Psoas muscle (tissue), 7 donors: ENCODE measurements at regions not wholly inside any gene's neighbourhood (a gene's known extent, or its start where the extent isn't known, plus 50 kb on each side); places are given as distances from the start of the nearest gene placed in this dataset.

Experiments used
- ATAC-seq, 4 donors: fragments of 200-7000 bp; cut with Tn5 transposase; one replicate each; pipeline ENCODE4 v1.9.1; 2020; ENCODE audit warnings: moderate library complexity in 3 of 4, mild to moderate bottlenecking in 2 of 4
- DNase-seq, 2 donors: peaks; one replicate each; pipeline ENCODE4 v3.0.0-alpha.2; 2020
- H3K27ac ChIP-seq: fragments of 200-600 bp; one replicate; pipeline ENCODE4 v1.8.0; 2022
- H3K27me3 ChIP-seq, 3 donors: fragments of 200-600 bp in 1 of 3; one replicate each; pipeline versions ENCODE4 v1.6.1 to v1.8.0; 2013 to 2022; ENCODE audit warnings: low read length in 2 of 3, mild to moderate bottlenecking in 2 of 3, moderate library complexity in 1 of 3; ENCODE audit not compliant: insufficient read depth in 3 of 3
- H3K36me3 ChIP-seq, 2 donors: fragments of 200-600 bp in 1 of 2; one replicate each; pipeline versions ENCODE4 v1.6.1 to v1.8.0; 2013 to 2022; ENCODE audit warnings: low read depth in 1 of 2, mild to moderate bottlenecking in 1 of 2, moderate library complexity in 1 of 2; ENCODE audit not compliant: insufficient read depth in 1 of 2
- H3K4me1 ChIP-seq: fragments of 200-600 bp; one replicate; pipeline ENCODE4 v1.8.0; 2022
- H3K4me3 ChIP-seq: fragments of 200-600 bp; one replicate; pipeline ENCODE4 v1.8.0; 2022; ENCODE audit warnings: mild to moderate bottlenecking
- H3K9me3 ChIP-seq: fragments of 200-600 bp; one replicate; pipeline ENCODE4 v1.8.0; 2022
- CTCF ChIP-seq: fragments of 200-600 bp; IDR thresholded peaks from one replicate; pipeline ENCODE4 v1.8.0; 2022; ENCODE audit warnings: antibody characterized with exemption
- WGBS, 3 donors: extraction: QIAGEN DNeasy Blood & Tissue Kit; methylation state at CpG; one replicate each; pipeline versions ENCODE4 v1.1.6 to v1.1.7; 2013; 5-methylcytosine and 5-hydroxymethylcytosine counted together
- intact Hi-C, 2 donors: fragments of 100-400 bp; cut with DNase I; formaldehyde crosslinking; loops; one replicate each; pipeline versions ENCODE4 v1.11.0 to v1.14.2; 2022
- donor health status: healthy with polysubstance abuse.
- donor health status: DM: no; HTN: no; CAD: no; lungs with moderate emphysema.
- donor health status: Bipolar disorder and iron deficiency.
- donor health status: healthy.
- donor health status: DM: yes; HTN: yes; CAD: no.
- donor health status: DM: no; HTN: no; CAD: no.
- donor health status: DM: yes; HTN: yes; CAD: no.

DNA sequence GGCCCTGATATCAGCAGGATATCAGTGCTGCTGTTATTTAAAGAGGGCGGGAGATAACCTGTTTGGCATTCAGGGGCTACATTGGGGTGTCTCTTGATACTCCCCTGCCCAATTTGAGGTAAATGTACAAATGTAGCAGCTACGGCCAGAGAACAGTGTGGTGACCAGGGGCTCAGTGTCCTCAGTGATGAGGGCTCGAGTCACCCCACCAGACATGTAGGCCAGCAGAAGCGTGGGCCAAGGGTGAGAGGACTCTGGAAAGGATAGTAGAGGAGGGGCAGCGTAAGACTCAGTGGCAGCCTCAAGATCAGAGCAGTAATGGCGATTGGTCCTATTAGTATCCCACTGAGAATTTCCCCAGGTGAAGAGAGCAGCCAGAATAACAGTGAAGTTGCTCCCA, 108.4 kb downstream of the XCL2 start:
- no peak for ATAC-seq
- Histone ChIP-seq H3K9me3 (no peaks in the 10 kb centered on the region), H3K27me3 (no peaks in the 10 kb centered on the region), H3K4me3 (no peak overlapping the region), H3K4me1 (no peaks in the 10 kb centered on the region), H3K27ac (no peak overlapping the region), H3K36me3 (no peaks in the 10 kb centered on the region)
- no peak for TF ChIP-seq CTCF
- DNase-seq: no peak
- intact Hi-C loops: no loop called here
- WGBS, 3 donors: 85 to 94% (median 93%) methylated on average over 6 of the region's 6 CpGs

- H3K4me1 ChIP-seq: peaks cover 5% of the 10 kb centered on the region
- intact Hi-C loops: no loop called here
- no peaks in the 10 kb centered on the region for H3K27me3 ChIP-seq
- H3K27ac ChIP-seq: no peak overlapping the region
- no peaks in the 10 kb centered on the region for H3K9me3 ChIP-seq
- no peak overlapping the region for H3K4me3 ChIP-seq
- DNase-seq (no peak), ATAC-seq (no peak)
- no peak for TF ChIP-seq CTCF
- H3K36me3 ChIP-seq: no peaks in the 10 kb centered on the region
- 64 to 77% (median 70%) methylated on average over 2 of the region's 2 CpGs for WGBS, 3 donors
Observed at GRCh38 chr1:168433238-168433637, 110.6 kb downstream of the XCL2 start.

DNA sequence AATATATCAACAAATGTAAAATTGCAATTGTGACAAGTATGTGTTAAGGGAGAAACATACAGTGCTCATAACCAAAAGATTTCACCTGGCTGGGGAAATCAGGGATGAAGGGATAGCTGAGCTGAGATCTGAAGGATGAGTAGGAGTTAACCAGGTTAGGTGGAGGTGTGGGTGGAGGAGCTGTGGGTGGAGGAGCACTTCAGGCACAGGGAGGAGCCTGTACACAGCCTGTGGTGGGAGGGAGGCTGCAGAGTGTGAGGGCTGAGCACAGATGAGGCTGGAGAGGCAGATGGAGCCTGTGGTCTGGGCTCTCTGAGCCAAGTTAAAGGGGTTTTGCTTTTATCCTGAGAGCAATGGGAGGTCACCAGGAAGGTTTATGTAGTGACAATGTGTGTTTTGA, 111.9 kb downstream of the XCL2 start:
- ATAC-seq (no peak), DNase-seq (no peak)
- Histone ChIP-seq H3K4me3 (no peak overlapping the region), H3K36me3 (no peaks in the 10 kb centered on the region), H3K4me1 (peaks cover 9% of the 10 kb centered on the region), H3K27ac (no peak overlapping the region), H3K27me3 (no peaks in the 10 kb centered on the region), H3K9me3 (no peaks in the 10 kb centered on the region)
- intact Hi-C loops: no loop called here
- TF ChIP-seq CTCF: no peak

DNA sequence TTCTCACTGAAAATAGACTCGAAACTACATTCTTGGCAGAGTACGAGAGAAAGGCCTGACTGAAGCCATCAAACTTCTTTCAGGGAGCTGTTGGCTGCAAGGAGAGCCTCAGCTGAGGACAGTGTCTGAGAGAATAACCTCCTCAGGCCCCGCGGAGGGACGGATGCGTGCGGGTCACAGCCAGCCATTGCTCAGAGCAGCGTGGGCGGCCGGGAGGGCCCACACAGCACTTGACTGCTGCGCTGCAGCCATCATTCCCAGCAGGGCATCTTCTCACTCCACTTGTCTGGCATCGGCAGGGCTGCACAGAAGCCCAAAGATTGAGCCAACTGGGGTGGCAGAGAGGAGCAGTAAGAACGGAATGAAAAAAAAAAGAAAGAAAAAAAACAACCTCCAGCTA, 113.5 kb downstream of the XCL2 start:
- ATAC-seq: no peak
- H3K4me1 ChIP-seq: peaks cover 11% of the 10 kb centered on the region
- DNase-seq: no peak

More for the DNA sequence above, 113.5 kb downstream of the XCL2 start:
- Histone ChIP-seq H3K27me3 (no peaks in the 10 kb centered on the region), H3K9me3 (no peaks in the 10 kb centered on the region), H3K27ac (no peak overlapping the region), H3K36me3 (no peaks in the 10 kb centered on the region), H3K4me3 (no peak overlapping the region)
- WGBS, 3 donors: 66 to 72% (median 66%) methylated on average over 13 of the region's 13 CpGs
- intact Hi-C loops: no loop called here
- no peak for TF ChIP-seq CTCF
